ENCODE measurements at regions not wholly inside any gene's neighbourhood (a gene's known extent, or its start where the extent isn't known, plus 50 kb on each side); places are given as distances from the start of the nearest gene placed in this dataset.
A peak's percentile ranks its signal among the peaks of the same experiment; 100 is the strongest.
"Not testable (repeated sequence)": the region's sequence is repeated elsewhere in the genome, so short reads cannot be mapped to it uniquely, and the experiment has no call there.

DNA sequence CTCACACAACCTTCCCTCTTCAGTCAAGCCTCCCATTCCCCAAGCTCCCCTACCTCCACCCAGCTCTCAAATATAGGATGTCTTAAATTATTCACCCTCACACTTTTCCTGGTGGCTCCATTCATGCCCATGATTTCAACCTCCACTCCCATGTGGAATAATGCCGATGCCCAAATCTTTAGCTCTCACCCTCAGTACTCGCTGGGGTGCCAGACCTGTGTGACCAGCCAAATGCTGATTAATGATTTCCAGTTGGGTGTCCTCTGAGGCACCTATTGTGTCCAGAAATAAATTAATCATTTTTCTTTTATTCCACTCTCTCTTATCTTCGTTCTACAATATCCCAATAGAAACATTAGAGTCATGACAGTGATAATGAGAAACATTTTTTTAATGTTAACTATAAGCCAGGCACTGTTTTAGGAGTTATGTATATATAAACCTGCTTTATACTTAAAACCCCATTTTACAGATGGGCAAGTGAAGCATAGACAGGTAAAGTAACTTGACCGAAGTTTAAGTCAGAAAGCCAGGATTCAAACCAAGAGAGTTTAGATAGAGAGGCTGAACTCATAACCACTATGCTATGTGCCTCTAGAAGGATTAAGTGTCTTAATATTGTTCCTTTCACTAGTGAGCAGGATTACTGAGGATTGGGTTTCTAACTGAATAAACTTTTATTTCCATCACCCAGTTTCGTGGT, 209.7 kb downstream of the DUSP10 start:
- no peak overlapping the region for H3K27ac ChIP-seq
- TF ChIP-seq CTCF (IDR thresholded peaks at IDR 0.05) = no peak
- no peak for TF ChIP-seq ZFX (IDR thresholded peaks at IDR 0.05; ENCODE audit: borderline replicate concordance)

DNA sequence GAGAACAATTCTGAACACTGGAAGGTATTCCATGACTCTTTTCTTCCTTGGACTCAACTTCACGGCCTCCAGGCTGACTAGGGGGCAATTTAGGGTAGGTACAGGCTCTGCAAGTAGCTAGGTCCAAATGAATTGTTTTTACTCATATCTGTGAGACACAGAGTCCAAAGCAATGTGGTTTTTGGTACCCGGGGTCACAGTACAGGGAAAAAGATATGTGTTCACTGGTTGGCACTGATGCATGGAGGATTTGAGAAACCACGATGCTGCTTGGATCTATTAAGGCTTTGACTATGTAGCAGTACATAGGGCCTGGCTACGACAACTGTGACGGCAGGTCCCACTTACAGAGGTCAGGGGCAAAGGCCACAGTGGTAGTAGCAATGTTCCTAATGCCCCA, 200.6 kb downstream of the DUSP10 start:
- no peak overlapping the region for H3K27ac ChIP-seq
- no peak for TF ChIP-seq CTCF (IDR thresholded peaks at IDR 0.05)
- no peak for TF ChIP-seq ZFX (IDR thresholded peaks at IDR 0.05; ENCODE audit: borderline replicate concordance)

- TF ChIP-seq CTCF (IDR thresholded peaks at IDR 0.05) (peak; percentile 78), ZFX (IDR thresholded peaks at IDR 0.05; ENCODE audit: borderline replicate concordance) (no peak)
Observed at GRCh38 chr1:221543529-221544120, 198.3 kb downstream of the DUSP10 start.

DNA sequence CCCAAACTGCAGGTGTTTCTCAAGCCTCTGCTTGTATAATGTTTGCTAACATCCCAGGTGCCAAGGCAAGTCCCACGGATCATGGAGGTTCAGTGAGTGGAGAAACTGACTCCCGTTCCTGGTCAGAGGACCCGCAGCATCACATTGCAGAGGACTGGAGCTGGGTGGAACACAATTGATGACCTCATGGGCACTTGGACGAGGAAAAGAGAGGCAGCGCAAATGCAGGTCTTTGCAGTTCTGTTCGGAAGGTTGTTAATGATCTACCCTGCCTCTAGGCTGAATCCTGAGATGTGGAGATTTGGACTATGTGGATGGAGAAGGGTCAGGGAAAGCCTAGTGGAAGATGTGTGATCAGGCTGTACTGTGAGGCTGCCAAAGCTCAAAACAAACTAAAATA, 192.9 kb downstream of the DUSP10 start:
- TF ChIP-seq CTCF (IDR thresholded peaks at IDR 0.05) = no peak
- TF ChIP-seq ZFX (IDR thresholded peaks at IDR 0.05; ENCODE audit: borderline replicate concordance) = no peak
- H3K27ac ChIP-seq = no peak overlapping the region

More at GRCh38 chr1:221543529-221544120, 198.3 kb downstream of the DUSP10 start:
- H3K27ac ChIP-seq = no peak overlapping the region

- no peak for TF ChIP-seq ZFX (IDR thresholded peaks at IDR 0.05; ENCODE audit: borderline replicate concordance)
- TF ChIP-seq CTCF (IDR thresholded peaks at IDR 0.05) = no peak
- no peak overlapping the region for H3K27ac ChIP-seq
Observed at GRCh38 chr1:221549815-221550214, 192.1 kb downstream of the DUSP10 start.

GRCh38 chr1:221552792-221553191, 189.1 kb downstream of the DUSP10 start:
- not testable (repeated sequence) for H3K27ac ChIP-seq

GRCh38 chr1:221555689-221556433, 186.0 kb downstream of the DUSP10 start:
- TF ChIP-seq CTCF (IDR thresholded peaks at IDR 0.05) (no peak), ZFX (IDR thresholded peaks at IDR 0.05; ENCODE audit: borderline replicate concordance) (no peak)
- no peak overlapping the region for H3K27ac ChIP-seq
